Body of pancreas (tissue), 4 donors: ENCODE measurements at regions not wholly inside any gene's neighbourhood (a gene's known extent, or its start where the extent isn't known, plus 50 kb on each side); places are given as distances from the start of the nearest gene placed in this dataset.

ENCODE experiments used
- CTCF ChIP-seq, 7 experiments: fragments of 450-650 bp in 4 of 7; fragments of 200-600 bp in 3 of 7; sonication (generic) in 3 of 7; IDR thresholded peaks; one replicate each; pipeline ENCODE4 v1.5.1; 2016 to 2019; ENCODE audit warnings: antibody characterized with exemption in 7 of 7
- POLR2A ChIP-seq, 3 donors: fragments of 450-650 bp; IDR thresholded peaks; one replicate each; pipeline ENCODE4 v1.6.1; 2016; ENCODE audit warnings: antibody characterized with exemption in 3 of 3, mild to moderate bottlenecking in 2 of 3

- TF ChIP-seq POLR2A (IDR thresholded peaks at IDR 0.05), result no peak
- no peak for TF ChIP-seq CTCF (IDR thresholded peaks at IDR 0.05)
These were observed 121.0 kb downstream of the PCDH10 start for GRCh38 chr4:133270021-133270570.
